GM12864 (cell line): ENCODE measurements at regions not wholly inside any gene's neighbourhood (a gene's known extent, or its start where the extent isn't known, plus 50 kb on each side); places are given as distances from the start of the nearest gene placed in this dataset.

ENCODE experiments used
- DNase-seq: peaks from one replicate; pipeline ENCODE4 v3.0.0-alpha.2; 2011; ENCODE audit warnings: low read depth
- H3K4me3 ChIP-seq: 2 replicates; pipeline ENCODE4 v1.5.1; 2011; ENCODE audit warnings: mild to moderate bottlenecking, low read depth, low read length, control low read depth
- CTCF ChIP-seq: IDR thresholded peaks from 2 replicates; pipeline ENCODE4 v1.5.1; 2011; ENCODE audit warnings: low read depth, mild to moderate bottlenecking, moderate library complexity, low read length, control low read depth, inconsistent platforms; ENCODE audit errors: missing control alignments

GRCh38 chr7:24501009-24501408, 72.2 kb upstream of the PALS2 start:
- H3K4me3 ChIP-seq: no peak overlapping the region
- no peak for DNase-seq
- TF ChIP-seq CTCF: no peak

- TF ChIP-seq CTCF: no peak
- H3K4me3 ChIP-seq: no peak overlapping the region
- no peak for DNase-seq
These were observed 71.7 kb upstream of the PALS2 start for GRCh38 chr7:24501443-24502134.

GRCh38 chr7:24502135-24502488, 71.1 kb upstream of the PALS2 start:
- no peak overlapping the region for H3K4me3 ChIP-seq
- no peak for DNase-seq
- no peak for TF ChIP-seq CTCF

- DNase-seq: no peak
- no peak for TF ChIP-seq CTCF
- no peak overlapping the region for H3K4me3 ChIP-seq
These were observed 69.7 kb upstream of the PALS2 start for GRCh38 chr7:24503506-24503905.

GRCh38 chr7:24504040-24504439, 69.2 kb upstream of the PALS2 start:
- TF ChIP-seq CTCF: no peak
- no peak for DNase-seq
- no peak overlapping the region for H3K4me3 ChIP-seq

GRCh38 chr7:24504836-24505235, 68.4 kb upstream of the PALS2 start:
- TF ChIP-seq CTCF: no peak

GRCh38 chr7:24505968-24506367, 67.3 kb upstream of the PALS2 start:
- H3K4me3 ChIP-seq: no peak overlapping the region
- DNase-seq: no peak
- TF ChIP-seq CTCF: no peak

More at GRCh38 chr7:24504836-24505235, 68.4 kb upstream of the PALS2 start:
- DNase-seq: no peak
- H3K4me3 ChIP-seq: no peak overlapping the region
